HG03097 (cell line): ENCODE measurements at regions not wholly inside any gene's neighbourhood (a gene's known extent, or its start where the extent isn't known, plus 50 kb on each side); places are given as distances from the start of the nearest gene placed in this dataset.

Source experiments
- ATAC-seq: cut with Tn5 transposase; IDR thresholded peaks from one replicate; pipeline ENCODE4 v1.9.1; 2021; ENCODE audit not compliant: unreplicated experiment, low FRiP score

DNA sequence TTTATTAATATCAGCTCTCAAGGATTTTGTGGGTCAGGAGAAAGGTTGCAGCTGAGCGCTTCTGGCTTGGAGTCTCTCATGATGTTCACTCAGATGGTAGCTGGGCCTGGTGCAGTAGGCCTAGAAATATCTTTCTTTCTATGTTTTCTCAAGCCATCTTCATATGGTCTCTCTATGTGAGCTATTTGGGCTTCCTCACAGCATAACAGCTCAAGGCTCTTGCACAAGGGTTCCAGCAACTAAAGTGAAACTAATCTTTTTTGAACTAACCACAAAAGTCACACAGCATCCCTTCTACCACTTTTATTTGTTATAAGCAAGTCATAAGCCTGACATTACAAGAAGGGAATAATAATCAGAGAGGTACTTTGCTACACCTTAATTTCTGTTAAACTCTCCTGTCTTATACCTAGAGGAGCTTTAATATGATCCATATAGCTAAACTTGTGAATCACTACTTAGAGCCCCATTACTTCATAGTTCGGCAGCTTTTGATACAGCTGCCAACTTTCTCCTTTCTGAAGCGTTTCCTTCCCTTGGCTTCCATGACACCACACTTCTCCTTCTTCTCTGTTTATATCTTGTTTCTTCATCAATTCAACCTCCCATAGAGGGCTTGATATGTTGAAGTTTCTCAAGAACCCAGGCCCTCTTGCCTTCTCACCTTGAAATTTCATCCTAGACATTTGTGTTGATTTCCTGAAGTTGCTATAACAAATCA lies 720.2 kb downstream of the LTN1 start:
- no peak for ATAC-seq

GRCh38 chr21:28269173-28269572 lies 723.5 kb downstream of the LTN1 start:
- ATAC-seq: no peak

DNA sequence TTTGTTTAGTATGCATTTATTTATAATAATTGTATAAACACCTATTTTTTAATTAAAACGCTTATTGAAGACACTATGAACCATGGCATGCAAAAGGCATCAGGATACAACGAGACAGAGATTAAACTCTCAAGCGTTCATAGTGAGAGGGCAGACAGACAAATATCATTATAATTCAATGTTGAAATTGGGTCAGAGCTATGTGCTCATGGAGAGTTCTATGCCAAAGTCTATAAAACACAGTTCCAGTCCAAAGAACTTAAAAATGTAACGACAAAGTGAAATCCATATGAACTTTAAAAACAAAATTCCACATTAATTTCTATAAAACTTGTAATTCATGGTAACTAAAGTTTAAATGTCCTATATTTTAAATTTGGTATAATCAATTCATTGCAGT lies 724.0 kb downstream of the LTN1 start:
- no peak for ATAC-seq

DNA sequence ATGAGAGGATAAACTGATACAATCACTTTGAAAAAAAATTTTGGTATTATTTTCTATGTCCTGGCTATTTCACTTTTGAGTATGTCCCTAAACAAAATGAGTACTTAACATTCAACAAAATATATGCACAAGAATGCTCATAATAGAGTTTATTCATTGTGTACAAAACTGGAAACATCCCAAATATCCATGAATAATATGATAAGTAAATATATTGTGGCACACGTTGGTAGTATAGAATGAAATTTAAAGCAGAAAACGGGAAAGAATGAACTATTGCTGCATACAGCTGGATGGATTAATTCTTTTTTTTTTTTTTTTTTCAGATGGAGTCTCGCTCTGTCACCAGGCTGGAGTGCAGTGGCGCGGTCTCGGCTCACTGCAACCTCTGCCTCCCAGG lies 725.2 kb downstream of the LTN1 start:
- ATAC-seq: no peak

DNA sequence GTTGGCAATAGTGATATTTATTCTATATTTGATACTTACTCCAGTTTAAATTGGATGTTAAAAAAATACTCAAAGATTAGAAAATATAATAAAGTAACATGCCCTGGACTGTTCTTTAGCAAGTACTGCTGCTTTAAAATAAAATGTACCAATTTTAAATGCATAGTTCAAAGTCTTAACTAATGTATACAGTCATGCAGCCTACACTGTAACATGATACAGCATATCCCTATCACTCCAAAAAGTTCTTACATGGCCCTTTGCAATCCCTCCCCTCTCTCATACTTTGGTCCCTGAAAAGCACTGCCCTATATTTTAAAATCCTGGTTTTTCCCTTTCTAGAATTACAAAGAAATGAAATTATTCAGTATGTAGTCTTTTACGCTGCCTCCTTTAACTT lies 726.6 kb downstream of the LTN1 start:
- no peak for ATAC-seq

DNA sequence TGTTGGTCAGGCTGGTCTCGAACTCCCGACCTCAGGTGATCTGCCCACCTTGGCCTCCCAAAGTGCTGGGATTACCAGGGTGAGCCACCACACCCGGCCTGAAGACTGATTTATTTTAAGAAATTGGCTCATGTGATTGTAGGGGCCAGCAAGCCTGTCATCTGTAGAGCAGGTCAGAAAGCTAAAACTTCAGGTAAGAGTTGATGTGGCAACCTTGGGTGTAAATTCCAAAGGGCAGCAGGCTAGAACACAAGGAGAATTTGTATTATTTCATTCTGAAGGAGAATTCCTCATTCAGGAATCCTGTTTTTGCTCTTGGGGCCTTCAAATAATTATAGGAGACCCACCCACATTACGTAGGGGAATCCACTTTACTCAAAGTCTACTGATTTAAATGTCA lies 728.7 kb downstream of the LTN1 start:
- no peak for ATAC-seq

GRCh38 chr21:28261298-28261697 lies 731.4 kb downstream of the LTN1 start:
- ATAC-seq: no peak

DNA sequence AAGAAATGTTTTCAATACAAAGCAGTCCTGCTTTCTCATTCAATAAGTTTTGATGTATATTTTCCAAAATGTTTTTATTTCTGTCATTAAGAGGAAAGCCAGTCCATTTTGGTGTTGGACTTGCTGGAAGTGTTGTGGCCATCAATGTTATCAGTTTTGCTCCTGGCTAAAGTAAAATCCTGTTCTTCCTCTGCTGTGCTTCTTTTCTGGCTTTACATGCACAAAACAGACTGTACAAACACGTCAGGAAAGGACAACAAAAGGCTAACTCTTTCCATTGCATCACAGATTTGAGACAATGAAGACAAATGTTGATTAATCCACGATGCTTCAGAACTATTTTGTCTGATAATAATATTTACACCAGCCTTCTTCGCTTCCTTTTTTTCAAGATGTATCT lies 735.4 kb downstream of the LTN1 start:
- ATAC-seq: no peak

DNA sequence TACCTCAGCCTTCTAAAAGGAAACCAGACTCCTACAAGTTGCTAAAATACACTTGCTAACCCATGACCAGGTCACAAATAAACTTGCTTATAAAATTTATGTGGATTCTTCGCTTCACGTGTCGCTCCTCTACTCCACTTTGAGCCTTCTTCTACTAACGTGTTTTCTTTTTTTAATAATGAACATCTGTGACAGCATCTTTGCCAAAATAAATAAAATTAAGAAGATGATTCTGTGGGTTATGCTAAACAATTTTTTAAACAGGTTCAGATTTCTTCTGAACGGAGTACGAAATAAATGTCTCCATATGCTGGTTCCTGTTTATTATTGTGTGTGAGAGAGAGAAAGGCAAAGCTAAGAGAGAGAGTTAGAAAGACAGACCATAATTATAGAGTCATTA lies 735.8 kb downstream of the LTN1 start:
- ATAC-seq: no peak

DNA sequence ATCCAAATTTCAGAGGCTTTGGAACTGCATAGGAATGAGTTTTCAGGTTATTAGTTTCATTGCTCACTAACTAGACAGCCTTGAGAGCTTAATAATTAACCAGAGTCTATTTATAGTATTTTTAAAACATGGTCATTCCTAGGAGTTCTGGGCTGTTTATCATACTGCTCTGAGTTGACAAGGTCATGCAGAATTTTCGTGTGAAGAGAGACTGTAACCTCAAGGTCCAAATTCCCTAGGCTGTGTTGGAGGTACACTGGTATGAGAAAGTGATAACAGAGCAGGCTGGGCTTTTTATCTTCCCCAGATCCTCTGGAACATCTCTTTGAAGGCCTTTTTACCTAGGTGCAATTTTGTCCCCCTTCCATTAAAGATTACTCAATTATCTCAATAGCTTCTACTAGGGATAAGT lies 736.3 kb downstream of the LTN1 start:
- no peak for ATAC-seq

- ATAC-seq: no peak
These were observed 738.7 kb downstream of the LTN1 start for GRCh38 chr21:28253961-28254360.

DNA sequence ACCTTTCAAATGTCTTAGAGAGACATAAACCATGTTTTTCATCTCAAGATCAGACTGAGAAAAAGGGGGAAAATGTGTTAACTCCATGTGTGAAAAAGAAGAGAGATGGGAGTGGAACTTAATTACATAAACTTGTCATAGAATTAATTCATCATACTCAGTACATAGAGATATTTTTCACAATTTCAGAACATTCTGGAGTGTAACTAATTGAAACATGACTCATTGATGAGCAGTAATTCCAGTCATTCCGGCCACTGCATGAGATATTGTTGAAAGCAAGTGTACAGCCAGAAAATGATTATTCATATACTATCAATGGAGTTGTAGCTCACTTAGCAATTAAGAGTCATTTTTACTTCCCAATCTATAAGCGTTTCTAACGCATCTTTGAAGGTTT lies 739.3 kb downstream of the LTN1 start:
- ATAC-seq: no peak

GRCh38 chr21:28252928-28253327 lies 739.7 kb downstream of the LTN1 start:
- no peak for ATAC-seq

- no peak for ATAC-seq
These were observed 741.7 kb downstream of the LTN1 start for GRCh38 chr21:28250946-28251345.

DNA sequence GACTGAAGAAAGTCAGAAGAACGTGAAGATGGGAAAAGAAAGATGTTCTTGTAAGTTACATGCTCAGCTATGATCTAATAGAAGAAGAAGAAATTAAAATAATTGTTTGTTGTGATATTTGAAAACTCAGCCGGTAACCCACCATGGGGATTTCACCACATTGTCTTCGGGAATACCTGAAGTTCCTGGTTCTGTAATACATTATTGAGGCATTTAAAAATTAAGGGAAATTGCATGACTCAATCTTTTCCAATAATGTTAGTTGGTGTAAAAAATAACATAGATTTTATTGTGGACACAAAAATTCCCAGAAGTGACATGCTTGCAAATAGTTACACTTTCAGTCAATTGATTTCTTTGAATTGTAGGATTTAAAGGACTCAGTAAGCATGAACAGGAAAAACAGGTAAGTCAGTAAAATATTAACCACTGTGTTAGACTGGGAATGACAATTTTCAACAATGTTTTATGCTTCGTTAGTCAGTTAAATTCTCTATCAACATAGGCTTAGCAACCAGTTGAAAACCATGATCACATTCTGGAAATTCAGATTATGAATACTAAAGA lies 745.1 kb downstream of the LTN1 start:
- ATAC-seq: no peak

- ATAC-seq: no peak
These were observed 752.1 kb downstream of the LTN1 start for GRCh38 chr21:28240586-28240985.

- no peak for ATAC-seq
These were observed 753.3 kb downstream of the LTN1 start for GRCh38 chr21:28239340-28239739.

DNA sequence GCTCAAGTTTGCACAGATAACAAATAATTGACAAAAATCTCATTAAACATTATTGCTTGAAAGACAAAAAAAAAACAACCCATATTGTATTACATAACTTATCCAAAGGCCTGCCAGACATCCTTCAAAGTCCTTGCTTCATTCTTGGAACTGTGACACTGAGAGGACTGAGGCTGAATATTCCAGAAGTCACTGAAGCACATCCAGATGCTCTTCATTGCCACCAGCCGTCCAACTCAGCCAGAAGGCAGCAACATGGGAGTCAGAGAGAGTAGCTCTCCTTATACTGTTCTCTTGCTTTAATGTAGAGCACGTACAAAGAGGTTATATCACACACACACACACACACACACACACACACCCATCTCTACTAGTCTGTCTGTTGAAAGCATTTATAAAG lies 755.0 kb downstream of the LTN1 start:
- no peak for ATAC-seq

GRCh38 chr21:28235169-28235895 lies 757.3 kb downstream of the LTN1 start:
- ATAC-seq: no peak

GRCh38 chr21:28234326-28234725 lies 758.4 kb downstream of the LTN1 start:
- ATAC-seq: no peak

DNA sequence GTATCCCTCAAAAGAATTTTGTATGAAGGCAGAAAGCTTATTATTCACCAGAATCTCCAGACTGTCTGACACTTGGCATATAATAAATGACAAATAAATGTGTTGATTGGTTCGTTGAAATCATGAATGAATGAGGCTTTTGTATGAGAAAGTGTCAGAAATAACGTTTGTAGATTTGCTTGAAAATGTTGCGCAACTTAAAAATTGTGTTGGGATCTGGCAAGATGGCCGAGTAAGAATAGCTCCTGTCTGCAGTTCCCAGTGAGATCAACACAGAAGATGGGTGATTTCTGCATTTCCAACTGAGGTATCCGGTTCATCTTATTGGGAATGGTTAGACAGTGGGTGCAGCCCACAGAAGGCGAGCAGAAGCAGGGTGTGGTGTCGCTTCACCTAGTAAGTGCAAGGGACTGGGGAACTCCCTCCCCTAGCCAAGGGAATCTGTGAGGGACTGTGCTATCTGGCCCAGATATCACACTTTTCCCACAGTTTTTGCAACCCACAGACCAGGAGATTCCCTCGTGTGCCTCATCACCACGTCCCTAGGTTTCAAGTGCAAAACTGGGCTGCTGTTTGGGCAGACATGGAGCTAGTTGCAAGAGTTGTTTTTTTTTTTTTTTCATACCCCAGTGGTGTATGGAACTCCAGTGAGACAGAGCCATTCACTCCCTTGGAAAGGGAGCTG lies 759.0 kb downstream of the LTN1 start:
- no peak for ATAC-seq
